Activated CD8-positive, alpha-beta memory T cell treated with anti-CD3 and anti-CD28 coated beads, Interleukin-2, amount 50 U/mL, for 1 hour (primary cell): ENCODE measurements at regions not wholly inside any gene's neighbourhood (a gene's known extent, or its start where the extent isn't known, plus 50 kb on each side); places are given as distances from the start of the nearest gene placed in this dataset.
"Not testable (repeated sequence)": the region's sequence is repeated elsewhere in the genome, so short reads cannot be mapped to it uniquely, and the experiment has no call there.

Source experiments
- DNase-seq: peaks from one replicate; pipeline ENCODE4 v3.0.0-alpha.2; 2020; ENCODE audit errors: extremely low read depth

GRCh38 chr5:92029792-92030191 is 646.7 kb upstream of the ARRDC3 start:
- not testable (repeated sequence) for DNase-seq

GRCh38 chr5:92023555-92023954 is 640.4 kb upstream of the ARRDC3 start:
- no peak for DNase-seq

DNA sequence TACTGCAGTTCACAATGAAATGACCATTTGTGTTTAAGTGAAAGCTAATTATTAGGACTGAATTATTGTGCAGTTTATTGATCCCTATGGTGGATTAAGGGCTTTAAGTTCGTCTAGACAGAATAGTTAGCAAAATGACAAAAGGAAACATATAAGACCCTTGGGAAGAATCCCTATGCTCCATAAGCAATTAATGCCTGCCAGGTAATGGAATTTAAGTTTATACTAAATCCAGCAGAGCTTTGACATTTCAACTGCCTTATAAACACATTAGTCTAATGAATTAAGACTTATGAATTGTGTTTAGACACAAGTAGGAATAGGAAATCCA is 640.0 kb upstream of the ARRDC3 start:
- DNase-seq, result no peak

DNA sequence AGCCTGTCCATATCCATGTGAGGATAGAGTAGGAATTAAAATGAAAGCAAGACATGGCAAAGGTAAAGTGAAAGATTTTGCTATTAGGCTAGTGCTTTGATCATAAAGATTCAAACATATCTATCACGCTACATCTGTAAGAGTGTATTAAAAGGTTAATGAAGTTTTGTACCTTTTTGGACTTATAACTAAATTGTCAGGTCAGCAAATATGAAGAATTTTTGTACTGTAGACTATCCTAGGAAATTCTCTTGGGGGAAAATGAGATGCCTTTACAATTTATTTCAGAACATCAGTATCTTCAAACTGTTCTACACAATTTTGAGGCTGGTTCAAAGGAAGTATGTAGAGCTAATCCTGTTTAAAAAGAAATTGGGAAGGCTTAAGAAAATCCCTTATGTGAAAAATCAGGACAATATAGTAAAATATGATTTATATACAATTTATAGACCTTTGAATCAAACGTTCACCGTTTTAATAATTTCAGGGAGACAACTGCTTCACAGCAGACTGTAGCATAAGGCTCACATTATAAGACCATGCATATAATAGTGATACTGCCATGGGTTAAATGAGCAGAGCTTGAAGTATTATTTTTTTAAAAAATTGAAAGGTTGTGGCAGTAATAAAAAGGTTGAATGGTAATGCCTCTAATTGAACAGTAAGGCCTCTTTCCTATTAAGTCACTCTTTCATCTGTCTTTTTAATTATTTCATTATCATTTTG is 639.5 kb upstream of the ARRDC3 start:
- no peak for DNase-seq

- no peak for DNase-seq
Observed at GRCh38 chr5:92019376-92019990, 636.4 kb upstream of the ARRDC3 start.

DNA sequence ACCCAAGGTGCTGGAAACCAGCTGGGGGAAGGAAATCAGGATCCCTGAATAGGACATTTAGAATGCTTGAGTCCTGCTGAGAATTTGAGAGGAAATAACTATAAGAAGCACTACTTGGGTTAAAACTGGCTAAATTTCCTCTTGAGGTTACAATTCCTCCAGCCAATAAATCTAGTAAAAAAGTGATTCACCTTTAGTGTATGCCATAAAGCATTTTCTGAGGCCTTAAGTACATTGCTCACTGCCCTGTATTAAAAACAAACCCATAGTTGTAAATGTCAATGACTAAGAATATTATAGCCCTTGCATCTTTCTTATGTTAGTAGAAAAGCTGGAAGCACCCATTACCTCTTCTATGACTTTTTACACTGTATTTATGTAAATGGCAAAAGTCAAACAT is 634.7 kb upstream of the ARRDC3 start:
- DNase-seq, result no peak

- DNase-seq, result not testable (repeated sequence)
Observed at GRCh38 chr5:92011845-92012244, 628.7 kb upstream of the ARRDC3 start.

DNA sequence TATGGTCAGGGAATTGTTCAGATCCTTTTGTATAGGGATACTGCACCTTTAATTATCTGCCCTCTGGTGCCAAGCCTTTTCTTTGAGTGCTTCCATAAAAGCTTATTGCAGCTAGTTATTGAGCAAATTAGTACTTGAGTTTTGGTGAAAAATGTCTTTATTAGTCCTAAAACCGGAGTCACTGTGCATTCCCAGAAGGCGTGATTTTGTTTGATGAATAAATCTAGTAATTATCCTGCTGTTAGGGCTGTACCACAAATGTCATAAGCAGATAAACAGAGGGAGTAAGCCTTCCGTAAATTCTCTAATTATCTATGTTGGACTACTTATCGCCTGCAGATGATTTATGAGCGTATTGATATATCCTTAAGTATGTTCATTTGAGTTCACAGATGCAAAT is 620.7 kb upstream of the ARRDC3 start:
- no peak for DNase-seq

DNA sequence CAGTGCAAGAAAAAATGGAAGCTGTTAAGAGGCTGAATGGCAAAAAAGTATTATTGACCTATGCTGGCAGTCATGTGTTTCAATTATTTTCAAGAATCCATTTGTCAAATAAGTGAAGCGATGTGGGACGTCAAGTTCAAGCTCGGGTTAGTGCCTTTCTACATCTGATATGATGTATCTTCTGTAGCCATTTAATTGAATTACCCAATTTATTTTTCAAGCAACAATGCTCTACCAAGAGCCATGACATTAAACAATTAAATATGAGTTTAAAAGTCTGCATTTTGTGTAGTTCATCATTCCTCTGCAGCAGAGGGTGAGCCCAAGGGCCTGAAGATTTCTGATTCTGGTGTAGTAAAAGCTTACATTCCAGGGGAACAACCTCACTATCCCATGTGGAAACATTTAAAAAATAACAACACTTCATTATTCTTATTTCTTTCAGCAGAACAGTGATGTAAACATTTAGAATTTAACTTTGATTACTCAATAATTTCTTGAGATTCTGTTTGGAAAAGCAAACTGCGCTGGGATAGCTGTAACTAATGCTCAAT is 619.7 kb upstream of the ARRDC3 start:
- DNase-seq, result no peak

DNA sequence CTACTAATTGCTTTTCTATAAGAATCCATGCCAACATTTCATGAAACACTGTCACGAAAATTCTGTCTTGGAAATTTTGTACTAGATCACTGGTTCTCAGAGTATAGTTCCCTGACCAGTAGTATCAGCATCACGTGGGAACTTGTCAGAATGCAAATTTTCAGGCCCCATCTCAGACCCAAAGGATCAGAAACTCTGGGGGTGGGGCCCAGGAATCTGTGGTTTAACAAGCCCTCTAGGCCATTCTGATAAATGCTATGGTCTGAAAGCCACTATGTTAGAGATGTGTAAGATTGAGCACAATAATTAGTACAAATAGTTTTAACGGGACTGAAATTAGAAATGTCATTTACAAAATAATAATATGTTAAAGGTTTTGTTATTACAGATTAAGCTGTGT is 615.7 kb upstream of the ARRDC3 start:
- no peak for DNase-seq

DNA sequence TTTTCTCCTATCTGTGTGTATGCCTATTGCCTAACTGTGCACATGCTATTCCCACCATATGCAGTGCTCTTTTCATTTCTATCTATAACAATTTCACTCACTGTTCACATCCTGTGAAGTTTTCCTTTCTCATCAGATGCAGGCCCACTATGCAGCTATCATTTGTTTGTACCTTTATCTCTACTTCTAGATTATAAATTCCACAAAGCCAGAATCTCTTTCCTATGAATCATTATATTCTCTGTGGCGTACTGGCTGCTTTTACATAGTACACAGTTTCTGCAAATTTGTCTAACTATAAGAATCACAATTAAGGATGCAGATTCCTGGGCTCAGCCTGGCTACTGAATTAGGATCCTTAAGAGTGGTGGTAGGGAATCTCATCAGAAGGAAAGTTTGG is 600.8 kb upstream of the ARRDC3 start:
- no peak for DNase-seq

- DNase-seq, result no peak
Observed at GRCh38 chr5:91978221-91978882, 595.2 kb upstream of the ARRDC3 start.

DNA sequence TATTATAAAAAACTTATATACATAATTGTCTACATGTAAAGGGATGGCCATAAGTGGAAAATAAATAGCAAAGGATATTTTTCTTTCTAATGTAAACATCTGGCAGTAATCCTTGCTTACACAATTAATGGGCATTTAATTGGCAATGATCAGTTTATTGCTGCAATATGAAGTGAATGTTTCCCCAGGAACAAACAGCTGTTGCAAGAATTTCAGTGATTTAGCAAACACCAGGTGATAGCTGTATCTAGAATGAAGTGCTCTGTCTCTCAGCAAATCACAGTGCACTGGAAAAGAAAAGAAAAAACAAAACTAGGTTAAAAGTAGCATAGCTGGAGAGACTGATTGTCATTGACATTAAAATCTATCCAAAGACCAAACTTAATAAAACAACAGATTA is 594.5 kb upstream of the ARRDC3 start:
- DNase-seq, result no peak

DNA sequence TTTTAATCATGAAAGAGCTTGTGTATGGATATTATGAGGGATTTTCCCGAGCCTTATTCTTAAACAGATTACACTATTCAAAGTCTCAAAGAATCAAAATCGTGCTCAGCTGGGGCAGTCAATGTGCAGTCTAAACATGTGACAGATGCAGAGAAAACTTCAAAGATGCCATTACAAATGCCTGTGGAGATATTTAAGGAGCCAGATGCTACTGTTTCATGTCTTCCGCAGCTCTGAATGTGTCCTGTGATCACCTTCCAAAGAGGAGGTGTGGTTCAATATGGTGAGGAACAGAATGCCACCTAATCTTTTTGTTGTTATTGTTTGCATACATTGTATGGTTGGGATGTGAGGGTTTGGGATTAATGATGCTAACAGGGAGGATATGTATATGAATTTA is 593.3 kb upstream of the ARRDC3 start:
- no peak for DNase-seq

GRCh38 chr5:91963166-91963565 is 580.0 kb upstream of the ARRDC3 start:
- DNase-seq, result no peak

GRCh38 chr5:91957666-91958065 is 574.5 kb upstream of the ARRDC3 start:
- no peak for DNase-seq

GRCh38 chr5:91956738-91957137 is 573.6 kb upstream of the ARRDC3 start:
- no peak for DNase-seq

- no peak for DNase-seq
Observed at GRCh38 chr5:91955610-91956009, 572.5 kb upstream of the ARRDC3 start.

DNA sequence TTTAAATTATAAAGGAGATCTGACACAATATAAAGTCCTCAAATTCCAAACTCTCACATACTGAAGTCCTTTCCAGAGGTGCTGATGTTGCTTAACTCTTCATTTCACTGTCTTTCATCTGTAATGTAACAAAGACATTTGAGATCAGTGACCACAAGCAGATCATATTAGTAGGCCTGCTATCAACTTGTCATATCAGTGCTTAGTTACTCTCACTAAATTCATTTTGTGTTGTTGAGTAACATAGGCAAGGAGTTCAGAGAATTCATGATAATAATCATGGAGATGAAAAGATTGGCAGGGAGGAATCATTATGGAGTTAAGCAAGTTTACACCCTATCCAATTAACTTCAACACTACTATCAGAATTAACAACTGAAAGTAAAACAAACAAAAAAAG is 571.0 kb upstream of the ARRDC3 start:
- no peak for DNase-seq

GRCh38 chr5:91950328-91950727 is 567.2 kb upstream of the ARRDC3 start:
- no peak for DNase-seq

DNA sequence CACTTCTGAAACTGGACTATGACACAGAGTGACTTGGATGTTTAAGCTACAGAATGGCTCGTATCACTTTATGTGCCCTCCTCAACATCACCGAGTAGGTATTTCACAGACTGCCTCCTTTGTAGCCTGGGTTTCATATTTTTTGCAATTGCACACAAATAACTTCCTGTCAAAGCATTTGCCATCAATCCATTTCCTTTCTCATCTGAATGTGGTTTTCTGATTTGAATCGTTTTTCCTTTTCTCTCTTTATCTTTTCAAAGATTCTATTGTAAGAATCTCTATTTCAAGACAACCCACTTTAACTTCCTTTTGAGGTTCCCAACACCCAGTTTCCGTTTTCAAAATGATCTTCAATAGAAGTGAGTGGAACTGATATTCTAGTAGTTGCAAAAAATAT is 563.8 kb upstream of the ARRDC3 start:
- no peak for DNase-seq

DNA sequence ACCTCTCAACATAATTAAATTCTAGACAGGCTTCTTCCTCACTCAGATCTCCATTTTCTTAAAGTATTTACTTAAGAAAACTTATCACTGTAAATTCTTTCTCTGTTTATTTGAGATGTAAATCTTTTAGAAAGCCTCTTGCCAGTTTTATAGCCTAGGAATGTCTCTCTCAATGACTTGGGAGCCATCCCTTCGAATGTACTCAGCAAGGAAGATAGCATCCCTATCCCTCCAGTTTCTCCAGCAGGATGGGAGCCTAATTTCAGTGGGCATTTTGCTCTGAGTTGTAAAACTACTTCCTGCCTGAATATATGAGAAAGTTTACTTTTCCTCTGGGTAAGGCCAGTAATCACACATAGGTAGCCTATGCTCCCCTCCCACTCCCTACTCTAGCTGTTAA is 558.5 kb upstream of the ARRDC3 start:
- no peak for DNase-seq

- DNase-seq, result no peak
Observed at GRCh38 chr5:91938441-91938840, 555.3 kb upstream of the ARRDC3 start.
